Type B pancreatic cell (in vitro differentiated cells): ENCODE measurements at regions not wholly inside any gene's neighbourhood (a gene's known extent, or its start where the extent isn't known, plus 50 kb on each side); places are given as distances from the start of the nearest gene placed in this dataset.

Source experiments
- DNase-seq: peaks from one replicate; pipeline ENCODE4 v3.0.0; 2021; ENCODE audit warnings: mixed read lengths; ENCODE audit not compliant: unreplicated experiment; ENCODE audit errors: extremely low spot score
- H3K27ac Mint-ChIP-seq: 2 replicates; pipeline ENCODE4 v1.8.0; 2021; ENCODE audit warnings: mild to moderate bottlenecking, mixed read lengths
- H3K27me3 Mint-ChIP-seq: 2 replicates; pipeline ENCODE4 v1.8.0; 2021; ENCODE audit warnings: mixed read lengths
- H3K36me3 Mint-ChIP-seq: 2 replicates; pipeline ENCODE4 v1.8.0; 2021; ENCODE audit warnings: mixed read lengths
- H3K4me1 Mint-ChIP-seq: one replicate; pipeline ENCODE4 v1.8.0; 2021; ENCODE audit warnings: mixed read lengths; ENCODE audit not compliant: unreplicated experiment
- H3K4me3 Mint-ChIP-seq: 2 replicates; pipeline ENCODE4 v1.8.0; 2021; ENCODE audit warnings: mild to moderate bottlenecking, mixed read lengths
- H3K9me3 Mint-ChIP-seq: 2 replicates; pipeline ENCODE4 v1.8.0; 2021; ENCODE audit warnings: mixed read lengths
- CTCF ChIP-seq: fragments of 200-600 bp; sonication (generic); conservative IDR thresholded peaks from 2 replicates; pipeline ENCODE4 v1.5.0; 2021; ENCODE audit warnings: antibody characterized with exemption, mild to moderate bottlenecking

GRCh38 chr6:147811913-147812629, 303.6 kb downstream of the SAMD5 start:
- peaks cover 11% of the 10 kb centered on the region for H3K4me1 Mint-ChIP-seq
- no peak for DNase-seq
- H3K9me3 Mint-ChIP-seq = no peaks in the 10 kb centered on the region
- H3K27me3 Mint-ChIP-seq = no peaks in the 10 kb centered on the region
- no peak for TF ChIP-seq CTCF
- H3K4me3 Mint-ChIP-seq = no peak overlapping the region
- no peaks in the 10 kb centered on the region for H3K36me3 Mint-ChIP-seq
- H3K27ac Mint-ChIP-seq = no peak overlapping the region

GRCh38 chr6:147817042-147817689, 308.7 kb downstream of the SAMD5 start:
- Mint-ChIP-seq H3K27ac (no peak overlapping the region), H3K4me3 (no peak overlapping the region), H3K4me1 (peaks cover 1% of the 10 kb centered on the region), H3K36me3 (no peaks in the 10 kb centered on the region), H3K27me3 (peaks cover 3% of the 10 kb centered on the region), H3K9me3 (no peaks in the 10 kb centered on the region)
- no peak for TF ChIP-seq CTCF
- DNase-seq = no peak

- Mint-ChIP-seq H3K36me3 (no peaks in the 10 kb centered on the region), H3K4me1 (no peaks in the 10 kb centered on the region), H3K27me3 (peaks cover 3% of the 10 kb centered on the region), H3K4me3 (no peak overlapping the region), H3K9me3 (no peaks in the 10 kb centered on the region), H3K27ac (no peak overlapping the region)
- no peak for TF ChIP-seq CTCF
- no peak for DNase-seq
Observed at GRCh38 chr6:147820520-147820919, 312.0 kb downstream of the SAMD5 start.

- no peaks in the 10 kb centered on the region for H3K36me3 Mint-ChIP-seq
- H3K27ac Mint-ChIP-seq = no peak overlapping the region
- H3K4me1 Mint-ChIP-seq = no peaks in the 10 kb centered on the region
- TF ChIP-seq CTCF = no peak
- no peak for DNase-seq
- H3K9me3 Mint-ChIP-seq = no peaks in the 10 kb centered on the region
- no peak overlapping the region for H3K4me3 Mint-ChIP-seq
- H3K27me3 Mint-ChIP-seq = peaks cover 3% of the 10 kb centered on the region
Observed at GRCh38 chr6:147821295-147821897, 312.9 kb downstream of the SAMD5 start.

- DNase-seq = no peak
- no peaks in the 10 kb centered on the region for H3K4me1 Mint-ChIP-seq
- no peak for TF ChIP-seq CTCF
- H3K27ac Mint-ChIP-seq = no peak overlapping the region
- no peaks in the 10 kb centered on the region for H3K36me3 Mint-ChIP-seq
- H3K9me3 Mint-ChIP-seq = no peaks in the 10 kb centered on the region
- peaks cover 3% of the 10 kb centered on the region for H3K27me3 Mint-ChIP-seq
- H3K4me3 Mint-ChIP-seq = no peak overlapping the region
Observed at GRCh38 chr6:147823936-147824335, 315.4 kb downstream of the SAMD5 start.
